HG02763 (cell line): ENCODE measurements at regions not wholly inside any gene's neighbourhood (a gene's known extent, or its start where the extent isn't known, plus 50 kb on each side); places are given as distances from the start of the nearest gene placed in this dataset.
A peak's percentile ranks its signal among the peaks of the same experiment; 100 is the strongest.

Source experiments
- ATAC-seq: cut with Tn5 transposase; IDR thresholded peaks from one replicate; pipeline ENCODE4 v1.9.1; 2021; ENCODE audit warnings: mild to moderate bottlenecking, moderate library complexity; ENCODE audit not compliant: unreplicated experiment

DNA sequence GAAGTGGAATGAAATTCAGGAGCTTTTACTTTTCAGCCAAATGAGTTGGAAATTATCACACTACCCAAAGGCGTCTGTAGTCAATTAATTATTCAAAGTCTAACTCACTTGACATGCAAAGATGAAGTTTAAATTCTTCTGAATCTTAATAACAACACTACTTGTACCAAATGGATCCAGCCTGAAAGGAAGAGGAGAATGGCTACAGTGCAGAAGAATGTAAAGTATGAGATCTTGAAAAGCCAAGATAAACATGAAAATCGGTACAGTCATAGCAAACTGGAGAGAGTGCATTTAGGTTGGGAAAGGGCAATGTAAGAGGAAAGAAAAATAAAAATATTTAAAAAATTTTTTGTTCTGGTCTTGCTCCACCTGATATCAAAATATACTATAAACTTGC lies 195.5 kb downstream of the SIM1 start:
- ATAC-seq = no peak

GRCh38 chr6:100268326-100268725 lies 196.4 kb downstream of the SIM1 start:
- no peak for ATAC-seq

DNA sequence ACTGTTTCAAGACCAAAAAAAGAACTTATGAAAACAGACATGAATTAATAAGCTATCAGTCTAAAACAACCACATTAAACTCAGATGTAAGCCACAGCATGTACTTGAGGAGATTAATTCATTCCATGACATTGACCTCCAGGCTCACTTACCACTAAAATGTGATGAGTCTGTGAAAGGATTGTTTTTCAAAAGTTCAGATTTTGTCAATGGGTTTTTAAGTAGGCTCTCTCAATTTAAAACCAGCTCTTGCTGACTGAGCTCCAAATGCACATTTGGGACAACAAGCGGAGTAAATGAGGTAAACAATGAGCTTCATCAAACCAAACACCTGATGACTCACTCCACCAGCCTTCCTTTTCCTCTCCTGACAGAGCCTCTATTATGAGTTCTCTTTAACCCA lies 197.0 kb downstream of the SIM1 start:
- no peak for ATAC-seq

GRCh38 chr6:100266494-100267401 lies 198.0 kb downstream of the SIM1 start:
- ATAC-seq = no peak

GRCh38 chr6:100262086-100262485 lies 202.6 kb downstream of the SIM1 start:
- no peak for ATAC-seq

GRCh38 chr6:100261486-100261885 lies 203.2 kb downstream of the SIM1 start:
- no peak for ATAC-seq

DNA sequence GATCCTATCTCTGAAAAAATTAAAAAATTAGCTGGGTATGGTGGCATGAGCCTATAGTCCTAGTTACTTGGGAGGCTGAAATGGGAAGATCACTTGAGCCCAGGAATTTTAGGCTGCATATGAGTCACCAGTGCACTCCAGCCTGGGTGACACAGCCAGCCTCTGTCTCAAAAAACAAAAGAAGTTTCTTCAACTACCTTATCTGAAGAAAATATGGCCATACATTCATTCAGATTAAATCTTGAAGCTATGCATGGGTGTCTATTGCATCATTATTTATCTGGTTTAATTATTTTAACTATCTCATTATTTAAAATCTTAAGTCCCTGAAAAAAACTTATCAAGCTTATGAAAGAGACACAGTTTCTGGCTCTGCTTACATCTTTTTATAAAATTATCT lies 204.1 kb downstream of the SIM1 start:
- ATAC-seq = no peak

DNA sequence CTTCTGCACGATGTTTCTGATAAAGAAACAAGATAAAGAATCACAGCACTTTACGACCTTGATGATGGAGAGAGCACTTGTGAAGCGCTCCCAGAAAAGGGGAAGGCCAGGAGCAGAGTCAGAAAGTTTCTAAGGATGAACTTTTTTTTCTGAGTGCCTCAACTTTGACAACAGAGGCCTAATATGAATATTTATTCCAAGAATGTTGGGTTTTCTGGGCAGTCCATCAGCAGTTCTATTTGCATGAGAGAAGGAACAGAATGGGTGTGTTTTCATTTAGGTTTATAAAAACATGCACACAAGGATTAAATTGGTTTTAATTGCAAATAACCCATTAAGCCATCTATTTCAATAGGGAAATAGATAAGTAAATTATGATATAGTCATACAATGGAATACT lies 204.9 kb downstream of the SIM1 start:
- no peak for ATAC-seq

DNA sequence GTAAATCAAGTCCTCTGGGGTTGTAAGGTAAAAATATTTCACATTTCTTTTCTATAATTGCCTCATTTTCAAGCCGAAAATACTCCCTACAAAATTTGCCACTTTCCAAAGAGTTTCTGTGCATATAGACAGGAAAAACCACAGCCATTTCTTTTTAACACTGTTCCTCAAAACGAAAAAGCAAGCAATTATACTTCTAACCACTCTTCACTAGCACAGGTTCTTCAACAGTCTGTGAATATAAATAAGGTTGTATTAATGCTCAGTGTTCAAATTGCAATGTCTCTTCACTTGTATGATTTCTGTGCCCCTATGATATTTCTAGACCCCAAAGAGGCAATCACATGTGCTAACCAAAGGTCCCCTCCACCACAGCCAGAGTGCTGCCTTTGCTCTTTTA lies 206.0 kb downstream of the SIM1 start:
- no peak for ATAC-seq

- ATAC-seq = peak; percentile 78
These were observed 206.8 kb downstream of the SIM1 start for GRCh38 chr6:100257793-100258395.

GRCh38 chr6:100255701-100256100 lies 209.0 kb downstream of the SIM1 start:
- no peak for ATAC-seq

DNA sequence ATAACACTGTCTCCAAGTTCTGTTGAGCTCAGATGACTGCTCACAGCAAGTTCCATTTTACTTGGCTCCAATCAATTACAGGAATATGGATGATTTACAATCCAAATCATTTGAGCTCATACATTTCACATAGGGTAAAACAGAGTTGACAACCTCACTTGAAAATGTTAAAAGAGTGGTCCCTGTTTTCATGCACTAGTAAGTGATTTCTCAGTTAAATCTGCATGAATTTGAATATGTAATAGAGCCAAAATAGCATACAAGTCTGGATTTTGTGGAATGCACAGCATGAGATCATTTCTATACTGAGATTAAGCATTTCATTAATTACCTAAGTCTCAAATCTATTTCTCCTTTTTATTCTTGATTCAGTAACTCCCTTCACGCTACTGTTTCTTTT lies 217.6 kb downstream of the SIM1 start:
- ATAC-seq = no peak

DNA sequence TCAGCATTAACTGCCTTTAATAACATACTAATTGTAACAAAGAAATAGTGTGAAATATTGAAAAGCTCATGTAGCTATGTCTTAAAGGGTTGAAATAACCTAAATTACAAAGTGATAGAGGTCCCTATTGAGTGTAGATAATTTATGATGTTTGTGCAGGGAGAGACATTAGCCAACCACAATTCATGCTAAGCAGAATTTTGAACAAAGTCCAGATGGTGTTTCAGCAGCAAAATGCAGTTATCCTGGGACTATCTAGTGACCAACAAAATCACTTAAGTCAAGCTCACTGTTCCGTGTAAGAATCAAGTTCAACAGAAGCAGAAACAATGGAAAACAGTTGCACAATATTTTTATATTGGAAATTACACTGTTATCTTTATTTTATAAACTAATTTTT lies 218.5 kb downstream of the SIM1 start:
- no peak for ATAC-seq

DNA sequence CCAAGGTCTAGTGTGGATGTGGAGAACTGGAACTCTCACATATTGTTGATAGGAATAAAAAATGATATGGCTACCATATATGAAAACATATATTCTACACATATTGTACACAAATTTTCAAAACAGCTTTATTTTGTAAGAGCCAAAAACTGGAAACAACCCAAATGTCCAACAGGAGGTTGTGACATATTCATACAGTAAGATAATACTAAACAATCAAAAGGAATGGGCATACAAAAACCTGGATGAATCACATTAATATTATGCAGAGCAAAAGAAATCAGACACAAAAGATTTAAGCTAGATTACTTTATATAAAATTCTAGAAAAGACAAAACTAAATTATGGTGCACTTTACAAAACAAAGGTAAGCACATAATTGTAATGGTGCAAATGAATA lies 223.9 kb downstream of the SIM1 start:
- ATAC-seq = no peak

- ATAC-seq = no peak
These were observed 226.9 kb downstream of the SIM1 start for GRCh38 chr6:100237821-100238220.

GRCh38 chr6:100236389-100236788 lies 228.3 kb downstream of the SIM1 start:
- ATAC-seq = no peak

DNA sequence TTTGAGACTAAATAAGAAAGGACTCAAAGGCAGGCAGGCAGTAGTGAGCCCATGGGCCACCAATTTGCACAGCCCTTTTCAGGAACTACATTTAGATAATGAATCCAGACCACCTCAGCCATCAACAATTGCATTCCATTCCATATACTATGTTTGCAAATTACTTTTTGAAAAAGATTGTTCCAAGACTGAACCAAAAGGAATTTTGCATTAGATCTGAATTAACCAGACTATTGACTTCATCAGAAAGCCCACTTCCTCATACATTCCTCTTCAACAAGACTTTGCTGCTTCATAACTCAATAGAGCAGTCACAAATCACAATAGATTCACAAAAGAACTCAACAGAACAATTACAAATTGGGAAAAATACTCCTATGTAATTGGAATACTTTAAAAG lies 229.1 kb downstream of the SIM1 start:
- no peak for ATAC-seq

DNA sequence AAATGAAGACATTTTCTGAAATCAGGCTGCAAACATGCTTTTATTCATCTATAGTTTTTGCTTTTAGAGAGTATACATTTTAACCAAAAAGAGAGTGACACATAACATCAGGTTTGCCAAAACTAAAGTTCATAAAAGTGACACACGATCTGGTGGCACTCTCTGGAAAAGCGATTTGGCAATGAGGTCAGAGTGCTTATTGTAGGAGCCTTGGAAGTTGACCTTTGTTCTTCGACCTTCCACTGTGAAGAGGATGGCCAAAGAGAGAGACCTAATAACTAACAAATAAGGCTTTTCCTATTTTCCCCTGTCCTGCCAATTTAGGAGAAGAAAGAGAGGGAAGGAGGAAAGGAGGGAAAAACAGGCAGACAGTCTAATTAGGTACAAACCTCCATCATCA lies 230.1 kb downstream of the SIM1 start:
- no peak for ATAC-seq

DNA sequence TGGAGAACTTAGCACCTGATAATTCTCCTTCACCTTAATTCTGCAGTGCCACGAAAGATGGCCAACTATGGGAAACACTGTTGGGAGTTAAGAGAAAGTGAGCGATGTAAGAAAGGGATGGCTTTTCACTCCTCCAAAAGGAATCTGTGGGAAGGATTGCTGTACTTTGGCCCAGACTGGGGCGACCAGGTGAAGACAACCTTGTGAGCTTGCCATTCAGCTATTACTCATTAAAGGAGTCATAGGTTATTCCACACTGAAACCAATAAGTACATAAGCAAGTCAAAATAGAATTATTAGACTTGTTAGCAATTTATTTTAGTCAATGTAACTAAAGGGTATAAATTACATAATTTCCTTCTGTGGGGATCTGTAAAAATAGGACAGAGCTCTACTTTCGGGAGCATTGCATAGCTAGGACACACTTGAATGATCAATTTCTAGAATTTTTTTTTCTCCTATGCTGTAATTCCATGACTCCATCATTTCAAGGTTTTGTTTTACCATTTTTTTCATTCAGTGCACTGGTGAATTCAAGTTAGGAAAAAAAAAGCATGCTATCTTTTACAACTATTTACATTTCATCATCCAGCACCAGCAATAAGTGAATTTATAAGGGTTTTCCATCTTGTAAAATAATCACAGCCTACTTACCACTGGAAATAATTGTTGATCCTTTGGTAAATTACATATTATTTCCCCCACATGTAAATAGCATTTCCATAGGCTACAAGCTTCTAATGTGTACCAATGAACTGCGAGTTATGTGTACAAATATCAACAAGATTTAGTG lies 231.7 kb downstream of the SIM1 start:
- no peak for ATAC-seq

DNA sequence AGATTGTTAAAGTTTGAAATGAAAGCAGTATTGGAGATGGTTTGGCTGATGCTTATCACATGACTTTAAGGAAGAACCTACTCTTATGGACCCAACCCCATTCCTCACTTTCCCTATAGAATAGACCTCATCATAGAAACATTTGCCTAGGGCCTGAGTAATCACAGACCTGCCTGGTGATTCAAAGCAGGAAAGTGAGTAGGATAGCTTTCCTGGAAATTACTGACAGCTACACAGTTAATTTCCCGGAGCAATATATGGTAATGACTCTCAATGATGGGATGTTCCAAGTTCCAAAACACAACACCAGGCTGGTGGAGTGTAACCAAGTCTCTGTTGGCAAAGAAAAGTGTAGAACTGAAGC lies 233.8 kb downstream of the SIM1 start:
- no peak for ATAC-seq

DNA sequence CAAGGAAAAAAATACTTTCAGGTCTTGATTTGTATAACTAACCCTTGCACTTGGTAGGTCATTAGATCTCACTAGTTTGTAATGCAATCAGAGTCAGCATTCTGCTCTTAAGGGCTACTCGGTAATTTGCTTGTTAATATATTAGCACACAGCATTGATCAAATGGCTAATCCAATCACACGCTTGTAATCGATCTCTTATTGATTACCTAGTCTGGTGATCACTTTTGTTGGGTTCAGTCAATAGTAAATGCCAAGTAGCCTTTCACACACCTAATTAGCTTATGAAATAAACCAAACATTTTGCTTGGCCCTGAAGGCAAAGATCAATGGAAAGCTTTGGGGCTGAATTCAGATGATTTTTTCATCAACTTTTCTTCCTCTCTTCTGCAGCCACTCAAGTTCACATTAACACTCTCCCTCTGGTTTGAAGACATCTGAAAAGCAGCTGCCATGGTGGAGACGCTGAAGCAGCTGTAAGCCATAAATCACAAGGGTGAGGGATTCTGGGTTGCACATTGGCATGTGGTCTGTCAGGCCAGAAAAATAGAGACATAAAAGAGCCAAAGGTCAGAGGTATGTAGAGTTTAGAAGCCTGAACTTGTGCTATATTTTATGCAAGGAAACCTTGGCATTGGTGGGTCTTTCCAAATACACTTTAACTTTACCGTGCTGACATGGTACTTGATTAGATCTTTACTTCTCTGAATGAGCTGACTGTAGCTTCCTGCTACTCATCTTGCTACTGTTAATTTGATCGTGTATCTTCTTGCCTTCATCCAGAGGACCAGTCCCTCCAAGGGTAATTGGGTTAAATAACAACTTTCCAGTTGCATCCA lies 234.4 kb downstream of the SIM1 start:
- ATAC-seq = no peak
